GM19023 (cell line): ENCODE measurements at regions not wholly inside any gene's neighbourhood (a gene's known extent, or its start where the extent isn't known, plus 50 kb on each side); places are given as distances from the start of the nearest gene placed in this dataset.
"Not testable (repeated sequence)": the region's sequence is repeated elsewhere in the genome, so short reads cannot be mapped to it uniquely, and the experiment has no call there.

Experiments used
- ATAC-seq: cut with Tn5 transposase; IDR thresholded peaks from one replicate; pipeline ENCODE4 v1.9.1; 2021; ENCODE audit warnings: mild to moderate bottlenecking, moderate library complexity; ENCODE audit not compliant: unreplicated experiment

GRCh38 chr9:30507166-30507565 is 1877.3 kb upstream of the ACO1 start:
- ATAC-seq: no peak

- ATAC-seq: no peak
Observed at GRCh38 chr9:30511666-30512065, 1872.8 kb upstream of the ACO1 start.

GRCh38 chr9:30519166-30519565 is 1865.3 kb upstream of the ACO1 start:
- no peak for ATAC-seq

GRCh38 chr9:30519756-30520155 is 1864.7 kb upstream of the ACO1 start:
- no peak for ATAC-seq

GRCh38 chr9:30522061-30522460 is 1862.4 kb upstream of the ACO1 start:
- ATAC-seq: no peak

GRCh38 chr9:30522486-30522885 is 1862.0 kb upstream of the ACO1 start:
- ATAC-seq: no peak

GRCh38 chr9:30524311-30524710 is 1860.1 kb upstream of the ACO1 start:
- no peak for ATAC-seq

DNA sequence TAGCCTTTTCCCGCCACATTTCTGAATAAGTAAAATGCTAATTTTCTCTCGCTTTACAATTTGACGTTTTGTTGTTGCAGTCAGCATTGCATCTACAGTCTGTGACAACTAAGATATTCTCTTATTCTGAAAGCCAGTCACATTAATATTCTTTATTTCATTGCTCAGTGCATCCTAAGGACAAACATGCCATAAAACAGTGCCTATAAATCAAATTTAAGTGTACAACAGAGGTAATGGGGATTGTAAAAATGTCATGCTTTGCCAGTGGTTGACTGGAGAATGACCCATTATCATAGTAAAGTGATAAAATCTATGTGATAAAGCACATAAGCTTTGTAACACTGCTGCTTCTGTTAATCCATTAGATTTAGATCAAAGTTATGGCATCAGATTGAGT is 1850.0 kb upstream of the ACO1 start:
- ATAC-seq: no peak

DNA sequence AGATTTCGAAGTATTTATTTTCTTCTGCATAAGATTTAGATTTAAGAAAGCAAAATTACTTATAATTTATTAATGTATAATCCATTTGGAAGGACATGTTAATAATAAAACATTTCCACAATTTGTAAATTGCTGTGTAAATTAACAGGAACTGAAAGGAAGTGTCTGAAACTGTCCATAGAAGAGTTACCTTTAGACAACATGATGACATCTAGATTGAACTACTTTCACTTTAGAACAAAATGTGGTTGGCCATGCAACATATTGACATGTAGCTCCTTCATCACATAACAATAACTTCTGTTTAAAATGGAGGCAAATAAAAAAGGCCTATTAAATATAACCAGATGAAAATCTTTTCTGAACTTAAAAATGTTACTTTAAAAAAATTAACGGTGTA is 1849.5 kb upstream of the ACO1 start:
- ATAC-seq: no peak

DNA sequence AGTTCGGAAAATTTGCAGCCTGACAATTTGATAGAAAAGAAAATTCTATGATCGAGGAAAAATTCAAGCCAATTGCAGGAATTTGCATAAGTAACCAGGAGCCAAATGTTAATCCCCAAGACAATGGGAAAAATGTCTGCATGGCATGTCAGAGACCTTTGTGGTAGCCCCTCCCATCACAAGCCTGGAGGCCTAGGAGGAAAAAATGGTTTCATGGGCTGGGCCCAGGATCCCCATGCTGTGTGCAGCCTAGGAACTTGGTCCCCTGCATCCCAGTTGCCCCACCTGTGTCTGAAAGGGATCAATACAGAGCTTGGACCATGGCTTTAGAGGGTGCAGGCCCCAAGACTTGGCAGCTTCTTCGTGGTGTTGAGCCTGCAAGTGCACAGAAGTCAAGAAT is 1847.9 kb upstream of the ACO1 start:
- no peak for ATAC-seq

GRCh38 chr9:30539696-30540095 is 1844.7 kb upstream of the ACO1 start:
- ATAC-seq: not testable (repeated sequence)

GRCh38 chr9:30574355-30575151 is 1809.9 kb upstream of the ACO1 start:
- ATAC-seq: no peak

DNA sequence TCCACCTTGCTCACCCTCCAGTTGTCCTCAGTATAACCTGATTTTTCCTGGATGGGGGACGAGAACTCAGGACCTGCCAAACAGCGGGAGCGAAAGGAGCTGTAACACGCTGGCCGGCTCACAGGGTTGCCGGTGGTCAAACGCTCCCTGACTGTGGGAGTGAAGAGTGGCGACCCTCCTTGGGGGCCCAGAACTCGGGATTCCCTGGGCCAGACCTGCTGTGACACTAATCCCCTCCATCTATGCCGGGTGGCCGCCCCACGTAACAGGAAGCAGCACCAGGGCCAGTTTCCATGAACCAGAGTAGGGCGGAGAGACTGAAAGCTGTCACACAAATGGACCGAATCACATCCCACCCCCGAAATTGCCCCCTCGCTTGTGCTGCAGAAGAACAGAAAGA is 1809.2 kb upstream of the ACO1 start:
- ATAC-seq: no peak

- ATAC-seq: no peak
Observed at GRCh38 chr9:30575691-30576090, 1808.8 kb upstream of the ACO1 start.

- no peak for ATAC-seq
Observed at GRCh38 chr9:30579810-30580209, 1804.6 kb upstream of the ACO1 start.

- no peak for ATAC-seq
Observed at GRCh38 chr9:30582240-30582639, 1802.2 kb upstream of the ACO1 start.

DNA sequence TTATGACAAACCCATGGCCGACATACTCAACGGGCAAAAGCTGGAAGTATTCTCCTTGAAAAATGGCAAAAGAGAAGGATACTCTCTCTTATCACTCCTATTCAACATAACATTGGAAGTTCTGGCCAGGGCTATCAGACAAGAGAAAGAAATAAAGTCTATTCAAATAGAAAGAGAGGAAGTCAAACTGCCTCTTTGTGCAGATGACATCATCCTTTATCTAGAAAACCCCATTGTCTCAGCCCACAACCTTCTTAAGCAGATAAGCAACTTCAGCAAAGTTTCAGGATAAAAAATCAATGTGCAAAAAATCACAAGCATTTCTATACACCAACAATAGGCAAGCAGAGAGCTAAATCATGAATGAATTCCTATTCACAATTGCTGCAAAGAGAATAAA is 1799.9 kb upstream of the ACO1 start:
- ATAC-seq: no peak

DNA sequence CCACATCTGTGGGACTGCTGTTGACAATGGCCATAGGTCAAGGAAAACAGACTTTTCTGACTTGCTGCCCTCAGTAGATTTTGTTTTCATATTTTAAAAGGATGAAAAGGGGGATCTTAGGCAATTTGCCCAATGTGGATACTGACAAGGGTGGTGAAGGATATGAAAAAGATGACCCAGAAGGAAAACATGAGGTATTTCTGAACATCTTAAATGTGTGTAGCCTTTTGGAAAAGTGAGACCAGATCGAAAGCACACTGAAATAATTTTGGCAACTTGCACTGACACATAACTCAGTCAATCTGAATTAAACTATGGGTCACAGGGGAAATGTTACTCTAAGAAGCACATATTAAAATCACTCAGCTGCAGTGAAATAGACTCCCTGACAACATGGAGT is 1793.0 kb upstream of the ACO1 start:
- no peak for ATAC-seq

DNA sequence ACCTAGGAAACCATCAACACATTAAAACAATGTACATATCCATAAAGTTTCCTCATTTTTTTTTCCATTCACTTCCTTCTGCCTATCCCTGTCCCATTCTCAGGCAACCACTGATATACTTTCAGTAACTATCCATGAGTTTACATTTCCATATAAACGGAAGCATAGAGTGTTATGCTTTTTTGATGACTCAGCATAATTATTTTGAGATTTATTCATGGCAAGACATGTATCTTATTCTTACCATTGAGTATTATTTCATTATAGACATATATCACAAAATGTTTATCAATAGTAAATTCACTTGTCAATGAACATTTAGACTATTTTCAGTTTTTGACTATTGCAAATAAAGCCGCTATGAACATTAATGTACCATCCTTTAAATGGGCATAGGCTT is 1786.8 kb upstream of the ACO1 start:
- no peak for ATAC-seq

DNA sequence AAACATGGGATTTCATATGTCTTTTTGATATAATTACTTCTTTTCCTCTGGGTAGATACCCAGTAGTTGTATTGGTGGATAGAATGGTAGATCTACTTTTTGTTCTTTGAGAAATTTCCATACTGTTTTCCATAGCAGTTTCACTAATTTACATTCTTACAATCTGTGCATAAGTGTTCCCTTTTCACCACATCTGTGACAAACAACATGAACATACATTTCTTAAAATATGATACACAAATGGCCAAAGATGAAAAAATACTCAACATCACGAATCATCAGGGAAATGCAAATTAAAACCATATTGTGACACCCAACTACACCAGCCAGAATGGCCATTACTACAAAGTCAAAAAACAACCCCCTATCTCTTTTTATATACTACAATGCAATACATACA is 1778.5 kb upstream of the ACO1 start:
- ATAC-seq: no peak

DNA sequence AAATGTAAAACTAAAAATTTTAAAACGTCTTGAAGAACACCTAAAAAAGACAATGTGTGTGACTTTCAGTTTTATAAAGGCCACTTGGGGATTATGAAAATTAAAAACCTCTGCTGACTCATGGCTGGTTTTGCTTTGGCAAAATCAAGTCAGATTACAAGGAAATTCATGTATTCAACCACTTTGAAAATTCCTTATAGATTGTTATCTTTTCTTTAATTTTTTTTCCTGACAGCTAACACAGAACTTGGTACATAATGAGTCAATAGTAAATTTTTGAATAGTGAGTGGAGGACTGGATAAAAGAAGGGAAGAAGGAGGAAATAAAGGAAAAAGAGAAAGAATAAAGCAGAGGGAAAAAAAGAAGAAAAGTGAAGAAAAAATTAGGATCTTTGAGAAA is 1774.7 kb upstream of the ACO1 start:
- ATAC-seq: no peak

GRCh38 chr9:30616782-30617181 is 1767.7 kb upstream of the ACO1 start:
- not testable (repeated sequence) for ATAC-seq

DNA sequence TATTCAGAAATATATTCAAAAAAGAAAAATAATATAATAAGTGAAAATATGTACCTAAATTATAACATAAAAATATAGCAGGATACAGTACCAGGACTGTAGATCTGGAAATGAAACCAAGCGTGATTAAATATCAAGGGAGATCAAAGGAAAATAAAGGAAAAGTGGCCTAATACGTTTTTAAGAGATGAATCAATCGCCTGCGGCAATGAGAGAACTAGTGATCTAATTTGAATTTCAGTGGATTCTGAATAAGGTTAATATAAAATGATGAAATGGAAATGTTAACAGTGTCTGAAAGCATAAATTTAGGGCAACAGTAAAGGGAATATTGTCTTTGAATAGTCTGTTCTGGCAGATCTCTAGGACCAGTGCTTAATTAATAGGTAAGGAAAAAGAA is 1761.9 kb upstream of the ACO1 start:
- no peak for ATAC-seq
